ENCODE measurements at regions not wholly inside any gene's neighbourhood (a gene's known extent, or its start where the extent isn't known, plus 50 kb on each side); places are given as distances from the start of the nearest gene placed in this dataset.
"Not testable (repeated sequence)": the region's sequence is repeated elsewhere in the genome, so short reads cannot be mapped to it uniquely, and the experiment has no call there.

- TF ChIP-seq CTCF (conservative IDR thresholded peaks at IDR 0.05; ENCODE audit: low read depth, low read length); EZH2 (IDR thresholded peaks at IDR 0.05; ENCODE audit: low read length, unreplicated experiment); EZH2phosphoT487 (IDR thresholded peaks at IDR 0.05; ENCODE audit: borderline replicate concordance, low read length): not testable (repeated sequence)
These were observed 285.4 kb downstream of the GJA1 start for GRCh38 chr6:121720867-121721266.

Data from PC-3 (cell line).